DND-41 (cell line): ENCODE measurements at regions not wholly inside any gene's neighbourhood (a gene's known extent, or its start where the extent isn't known, plus 50 kb on each side); places are given as distances from the start of the nearest gene placed in this dataset.

Experiments used
- CTCF ChIP-seq: IDR thresholded peaks from 2 replicates; pipeline ENCODE4 v1.5.1; 2012; ENCODE audit warnings: borderline replicate concordance, low read length, moderate library complexity, mild to moderate bottlenecking; ENCODE audit not compliant: poor library complexity, severe bottlenecking; ENCODE audit errors: extremely low read depth
- EZH2 ChIP-seq: IDR thresholded peaks from 3 replicates; pipeline ENCODE4 v1.6.1; 2012; ENCODE audit warnings: borderline replicate concordance, low read depth, mild to moderate bottlenecking, moderate library complexity, low read length, inconsistent platforms; ENCODE audit not compliant: severe bottlenecking

GRCh38 chr11:79894111-79894510, 453.3 kb upstream of the TENM4 start:
- TF ChIP-seq CTCF (no peak), EZH2 (no peak)
